ENCODE measurements at regions not wholly inside any gene's neighbourhood (a gene's known extent, or its start where the extent isn't known, plus 50 kb on each side); places are given as distances from the start of the nearest gene placed in this dataset.

DNA sequence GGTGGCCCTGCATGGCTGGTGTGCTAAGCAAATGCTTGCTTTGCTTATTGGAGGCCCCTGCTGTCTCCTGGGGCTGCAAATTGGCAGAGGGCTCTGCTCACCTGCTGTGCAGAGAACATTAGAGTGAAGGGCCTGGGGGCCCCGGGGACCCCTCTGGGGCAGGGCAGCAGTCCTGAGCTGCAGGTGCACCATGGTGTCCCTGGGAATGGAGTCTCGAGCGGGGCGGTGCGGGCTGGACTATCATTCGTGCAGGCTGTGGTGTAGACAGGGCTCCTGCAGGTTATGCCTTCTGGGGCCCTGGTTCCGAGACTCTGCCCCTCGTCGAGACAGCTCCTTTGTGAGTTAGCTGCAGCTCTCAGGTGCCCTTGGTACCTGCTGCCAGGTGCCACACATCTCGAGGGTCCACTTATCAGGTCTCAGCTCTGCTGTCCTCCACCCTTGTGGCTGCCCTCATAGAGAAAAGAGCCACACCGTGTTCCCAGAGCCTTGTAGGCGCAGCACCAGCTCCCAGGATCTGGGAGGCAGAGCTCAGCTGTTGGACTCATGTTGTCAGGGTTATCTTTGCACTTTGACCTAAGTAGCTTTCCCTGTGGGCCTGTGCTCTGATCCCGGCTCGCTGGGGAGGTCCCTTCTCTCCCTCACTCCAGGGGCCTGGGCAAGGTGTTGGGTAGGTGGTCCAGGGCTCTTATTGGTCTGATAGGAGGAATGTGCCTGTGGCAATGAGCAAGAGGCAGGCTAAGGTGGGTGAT lies 58.0 kb upstream of the ZNF536 start:
- DNase-seq: no peak

DNA sequence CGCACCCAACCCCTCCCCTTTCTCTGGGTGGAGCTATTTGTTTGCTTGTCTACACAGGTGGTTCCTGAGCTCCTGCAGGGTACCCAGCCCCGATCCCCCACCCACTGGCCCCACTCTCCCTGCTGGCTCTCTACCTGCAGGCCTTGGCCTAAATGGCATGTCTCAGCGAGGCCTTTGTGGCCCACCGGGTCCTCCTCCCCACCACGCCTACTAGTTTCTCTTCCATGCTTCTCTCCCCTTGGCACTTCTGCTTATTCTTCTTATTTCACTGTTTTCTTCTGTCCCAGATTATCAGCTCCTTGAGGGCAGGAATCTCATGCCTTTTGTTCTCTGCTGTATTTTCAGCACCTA lies 57.4 kb upstream of the ZNF536 start:
- no peak for DNase-seq

DNA sequence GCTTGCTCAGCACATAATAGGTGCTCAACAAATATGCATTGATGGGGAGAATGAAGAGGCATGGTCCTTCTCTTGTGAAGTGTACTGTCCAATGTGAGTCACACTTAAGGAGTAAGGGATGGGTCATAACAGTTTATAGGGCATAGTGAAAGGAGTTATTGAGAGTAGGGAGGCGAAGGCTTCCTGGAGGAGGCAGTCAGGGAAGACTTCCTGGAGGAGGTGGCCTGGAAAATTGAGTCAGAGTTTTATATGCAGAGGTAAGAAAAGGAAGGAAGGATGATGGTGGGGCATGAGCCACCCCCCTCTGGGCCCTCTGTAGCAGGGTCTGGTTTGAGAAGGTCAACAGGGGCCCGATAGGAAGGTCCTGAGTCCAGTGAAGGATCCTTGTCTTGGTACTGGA lies 57.0 kb upstream of the ZNF536 start:
- no peak for DNase-seq

DNA sequence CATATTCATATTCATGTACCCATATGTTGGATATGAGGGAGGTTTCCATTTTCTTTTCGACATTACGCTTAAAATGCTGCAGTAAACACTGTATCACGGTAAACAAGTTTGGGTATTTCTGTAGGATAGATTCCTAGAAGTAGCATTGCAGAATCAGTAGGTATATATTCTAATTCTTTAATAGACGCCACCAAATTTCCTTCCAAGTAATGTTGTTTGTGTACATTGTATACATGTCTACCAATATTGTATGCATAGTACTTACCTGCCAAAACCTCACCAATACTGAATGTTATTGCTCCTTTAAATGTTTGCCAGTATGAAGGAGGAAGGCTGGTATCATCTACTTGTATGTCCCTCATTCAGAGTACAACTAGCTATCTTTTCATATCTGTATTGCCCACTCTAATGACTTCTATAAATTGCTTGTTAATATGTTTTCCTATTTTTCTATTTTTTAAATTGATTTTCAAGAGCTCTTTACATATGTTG lies 56.1 kb upstream of the ZNF536 start:
- DNase-seq: no peak

DNA sequence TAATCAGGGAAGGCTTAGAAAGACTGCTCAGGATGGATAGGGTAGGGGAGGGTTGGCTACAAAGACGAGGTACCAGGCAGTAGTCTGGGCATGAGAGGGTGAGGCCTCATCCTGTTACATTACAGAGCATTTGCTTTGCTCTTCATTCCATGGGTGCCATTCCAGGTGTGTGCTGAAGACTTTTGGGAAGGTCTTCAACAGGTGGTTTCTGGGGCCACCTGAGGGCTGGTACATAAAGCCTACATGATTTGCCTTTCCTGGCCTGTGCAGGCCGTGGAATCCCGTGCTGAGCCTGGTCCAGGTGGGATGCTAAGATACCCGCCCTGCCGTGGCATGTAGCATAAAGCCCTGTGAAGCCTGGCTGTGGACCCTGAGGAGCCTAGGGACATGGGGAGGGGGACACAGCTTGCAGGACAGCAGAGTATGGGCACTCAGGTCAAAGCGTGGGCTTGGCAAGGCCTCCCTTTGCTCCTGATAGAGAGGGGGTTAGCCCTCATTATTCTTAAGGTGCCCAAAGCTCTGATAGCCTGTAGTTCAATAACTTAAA lies 55.6 kb upstream of the ZNF536 start:
- no peak for DNase-seq

DNA sequence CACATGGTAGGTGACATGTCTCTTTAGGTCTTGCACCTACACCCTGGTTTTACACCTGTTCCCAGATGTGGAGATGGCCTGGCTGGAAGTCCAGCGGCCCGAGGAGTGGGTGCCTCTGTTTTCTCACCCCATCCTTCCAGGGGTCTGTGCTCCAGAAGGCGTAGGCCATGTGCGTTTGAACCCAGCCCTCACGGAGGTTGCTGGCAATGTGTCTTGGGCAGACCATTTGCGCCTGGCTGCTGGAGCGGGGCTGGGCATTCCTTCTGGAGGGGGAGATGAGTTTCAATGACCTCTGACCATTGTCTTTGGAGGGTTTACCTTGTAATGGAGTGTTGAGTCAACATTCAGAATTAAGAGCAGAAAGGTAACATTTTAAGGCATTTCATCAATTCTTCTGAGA lies 54.8 kb upstream of the ZNF536 start:
- DNase-seq: no peak

DNA sequence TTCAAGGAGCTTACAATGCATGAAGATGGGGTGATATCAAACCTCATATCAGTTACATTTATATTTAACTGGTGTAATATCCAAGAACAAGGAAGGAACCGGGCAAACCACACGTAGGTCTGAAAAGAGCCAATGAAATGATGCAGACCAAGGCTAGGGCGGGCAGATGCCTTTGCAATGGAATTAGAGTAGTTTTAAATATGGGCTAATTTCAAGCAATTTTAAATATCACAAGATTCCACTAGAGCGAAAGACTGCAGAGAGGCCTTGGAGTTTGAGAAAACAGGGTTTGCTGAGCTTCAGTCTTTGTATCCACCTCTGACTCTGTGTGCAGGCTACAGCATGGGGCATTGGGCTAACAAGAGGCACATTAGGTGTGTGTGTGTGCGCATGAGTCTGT lies 53.9 kb upstream of the ZNF536 start:
- no peak for DNase-seq

DNA sequence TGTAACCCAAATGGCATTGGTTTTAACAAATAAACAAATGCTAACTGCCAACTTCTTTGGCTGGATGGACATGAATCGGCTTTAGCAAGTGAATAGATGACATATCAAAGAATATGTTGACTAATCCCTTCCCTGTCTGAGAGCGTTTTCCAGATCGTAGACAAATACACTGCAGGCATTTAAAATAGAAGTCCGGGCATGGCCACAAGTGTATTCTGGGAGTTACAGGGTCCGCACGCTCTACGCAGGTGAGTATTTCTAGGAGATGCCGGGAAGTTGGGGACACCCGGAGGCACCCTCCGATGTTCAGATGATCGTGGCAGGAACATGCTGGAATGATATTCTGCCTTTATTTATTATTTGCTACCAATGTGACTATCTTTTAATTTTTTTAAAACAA lies 53.2 kb upstream of the ZNF536 start:
- DNase-seq: no peak

DNA sequence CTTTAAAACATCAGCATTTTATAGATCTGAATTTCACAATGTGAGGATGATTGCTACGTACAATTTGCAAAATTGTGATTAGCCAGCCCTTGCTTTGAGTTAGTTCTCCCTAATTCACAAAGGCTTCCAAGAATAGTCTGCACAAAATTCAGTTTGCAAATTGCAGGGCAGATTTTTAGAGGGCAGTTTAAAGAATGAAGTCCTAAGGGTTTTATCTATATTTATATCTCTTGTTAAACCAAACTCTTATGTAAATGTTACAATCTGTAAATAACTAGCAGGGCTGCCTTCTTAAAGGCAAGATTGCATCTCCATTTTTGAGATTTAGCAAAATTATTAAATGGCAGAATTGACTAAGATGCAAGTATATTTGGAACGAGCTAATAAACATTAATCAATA lies 52.8 kb upstream of the ZNF536 start:
- DNase-seq: no peak

DNA sequence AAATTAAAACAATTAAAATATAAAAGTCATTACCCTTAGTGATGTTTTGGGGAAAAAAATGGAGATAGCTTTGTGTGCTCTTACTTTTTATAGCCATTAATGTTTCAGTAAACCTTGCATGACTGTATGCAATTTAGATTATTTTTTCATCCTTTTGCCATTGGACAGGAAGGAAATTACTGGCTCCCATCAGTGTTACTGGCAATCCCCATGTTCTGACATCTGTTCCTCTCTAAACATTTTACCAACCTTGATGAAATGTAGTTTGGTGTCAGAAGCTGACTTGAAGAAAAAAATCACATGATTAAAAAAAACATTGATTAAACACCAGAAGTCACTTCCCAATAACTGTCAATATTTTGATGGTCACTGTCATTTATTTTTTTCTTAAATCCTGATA lies 52.3 kb upstream of the ZNF536 start:
- no peak for DNase-seq

DNA sequence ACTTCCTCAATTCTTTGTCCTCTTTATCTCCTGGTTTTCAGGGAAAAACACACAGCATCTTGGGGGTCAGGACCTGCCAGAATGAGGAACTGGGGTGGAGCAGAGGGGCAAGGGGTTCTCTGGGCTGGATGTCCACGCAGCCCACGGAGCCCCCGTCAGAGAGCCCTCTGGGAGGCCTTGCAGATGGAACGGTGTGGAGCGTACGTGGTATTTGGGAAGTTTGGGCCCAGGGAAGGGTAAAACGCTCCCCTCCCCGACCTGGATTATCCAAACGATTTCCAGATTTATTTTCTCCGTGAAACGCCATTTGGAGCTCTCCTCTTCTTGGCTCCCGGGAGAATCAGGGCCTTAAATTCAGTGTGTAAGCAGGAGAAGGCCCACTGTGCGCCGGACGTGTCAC lies 51.7 kb upstream of the ZNF536 start:
- DNase-seq: no peak

DNA sequence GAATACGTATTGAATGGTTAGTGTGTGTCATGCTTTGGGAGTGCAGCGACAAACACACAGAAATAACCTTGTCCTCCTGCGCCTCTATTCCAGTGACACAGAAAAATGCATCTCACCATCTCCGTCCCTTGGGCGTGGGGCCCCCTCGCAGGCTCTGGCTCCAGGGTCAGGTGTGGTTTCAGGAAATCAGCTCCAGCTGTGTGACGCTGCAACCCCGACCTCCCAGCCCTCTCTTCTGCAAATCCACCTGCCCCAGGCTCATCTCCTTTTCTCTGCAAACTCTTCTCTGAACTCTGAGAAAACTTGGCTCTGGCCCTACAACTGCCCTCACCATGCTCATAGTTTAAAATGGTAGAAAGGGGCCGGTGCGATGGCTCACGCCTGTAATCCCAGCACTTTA lies 51.3 kb upstream of the ZNF536 start:
- no peak for DNase-seq
